ENCODE measurements at regions not wholly inside any gene's neighbourhood (a gene's known extent, or its start where the extent isn't known, plus 50 kb on each side); places are given as distances from the start of the nearest gene placed in this dataset.

GRCh38 chr18:56413862-56414261 lies 224.5 kb downstream of the TXNL1 start:
- no peak for TF ChIP-seq POLR2A (IDR thresholded peaks at IDR 0.05; ENCODE audit: low read depth, low read length)
- no peak for TF ChIP-seq FOS (IDR thresholded peaks at IDR 0.05; ENCODE audit: low read depth, low read length)
- no peak for TF ChIP-seq CTCF (conservative IDR thresholded peaks at IDR 0.05; ENCODE audit: low read depth, low read length)
- no peak for TF ChIP-seq MAFK (IDR thresholded peaks at IDR 0.05; ENCODE audit: low read depth, low read length)
- TF ChIP-seq CEBPB (IDR thresholded peaks at IDR 0.05; ENCODE audit: low read depth, low read length), result no peak

Measured in IMR-90 (cell line).